Progenitor cell of endocrine pancreas (in vitro differentiated cells): ENCODE measurements at regions not wholly inside any gene's neighbourhood (a gene's known extent, or its start where the extent isn't known, plus 50 kb on each side); places are given as distances from the start of the nearest gene placed in this dataset.
"Not testable (repeated sequence)": the region's sequence is repeated elsewhere in the genome, so short reads cannot be mapped to it uniquely, and the experiment has no call there.

Experiments used
- DNase-seq: peaks from one replicate; pipeline ENCODE4 v3.0.0; 2021; ENCODE audit warnings: low spot score; ENCODE audit not compliant: unreplicated experiment
- H3K27ac Mint-ChIP-seq: 2 replicates; pipeline ENCODE4 v1.8.0; 2021; ENCODE audit warnings: mild to moderate bottlenecking, moderate library complexity, mixed read lengths
- H3K27me3 Mint-ChIP-seq: 2 replicates; pipeline ENCODE4 v1.8.0; 2021; ENCODE audit warnings: mixed read lengths
- H3K36me3 Mint-ChIP-seq: 2 replicates; pipeline ENCODE4 v1.8.0; 2022; ENCODE audit warnings: mixed read lengths; ENCODE audit not compliant: insufficient read depth
- H3K4me1 Mint-ChIP-seq: 2 replicates; pipeline ENCODE4 v1.8.0; 2021; ENCODE audit warnings: low read depth, mixed read lengths
- H3K4me3 Mint-ChIP-seq: 2 replicates; pipeline ENCODE4 v1.8.0; 2021; ENCODE audit warnings: low read depth, mild to moderate bottlenecking, moderate library complexity, mixed read lengths
- H3K9me3 Mint-ChIP-seq: 2 replicates; pipeline ENCODE4 v1.8.0; 2021; ENCODE audit warnings: low read depth, mixed read lengths
- CTCF ChIP-seq: fragments of 200-600 bp; sonication (generic); IDR thresholded peaks from one replicate; pipeline ENCODE4 v1.5.0; 2021; ENCODE audit warnings: antibody characterized with exemption, mild to moderate bottlenecking; ENCODE audit not compliant: unreplicated experiment

GRCh38 chr10:35933491-35933890, 291.4 kb upstream of the FZD8 start:
- Mint-ChIP-seq H3K9me3 (peaks cover 4% of the 10 kb centered on the region), H3K4me3 (no peak overlapping the region), H3K4me1 (peaks cover 23% of the 10 kb centered on the region), H3K27ac (no peak overlapping the region), H3K36me3 (no peaks in the 10 kb centered on the region), H3K27me3 (peaks cover 8% of the 10 kb centered on the region)
- TF ChIP-seq CTCF, result no peak
- DNase-seq, result no peak

GRCh38 chr10:35929962-35930361, 287.9 kb upstream of the FZD8 start:
- not testable (repeated sequence) for H3K9me3 Mint-ChIP-seq, H3K27me3 Mint-ChIP-seq, H3K4me3 Mint-ChIP-seq, H3K36me3 Mint-ChIP-seq, DNase-seq, H3K27ac Mint-ChIP-seq
- H3K4me1 Mint-ChIP-seq, result peaks cover 43% of the 10 kb centered on the region

- peaks cover 40% of the 10 kb centered on the region for H3K4me1 Mint-ChIP-seq
- DNase-seq, result no peak
- TF ChIP-seq CTCF, result no peak
- no peaks in the 10 kb centered on the region for H3K27me3 Mint-ChIP-seq
- peaks cover 4% of the 10 kb centered on the region for H3K9me3 Mint-ChIP-seq
- H3K4me3 Mint-ChIP-seq, result no peak overlapping the region
- no peaks in the 10 kb centered on the region for H3K36me3 Mint-ChIP-seq
- H3K27ac Mint-ChIP-seq, result no peak overlapping the region
These were observed 286.7 kb upstream of the FZD8 start for GRCh38 chr10:35928748-35929147.

GRCh38 chr10:35927990-35928488, 285.9 kb upstream of the FZD8 start:
- Mint-ChIP-seq H3K36me3 (no peaks in the 10 kb centered on the region), H3K27ac (no peak overlapping the region), H3K9me3 (peaks cover 4% of the 10 kb centered on the region), H3K4me3 (no peak overlapping the region), H3K27me3 (no peaks in the 10 kb centered on the region), H3K4me1 (peaks cover 33% of the 10 kb centered on the region)
- no peak for DNase-seq
- TF ChIP-seq CTCF, result no peak

- Mint-ChIP-seq H3K9me3 (peaks cover 4% of the 10 kb centered on the region), H3K4me3 (no peak overlapping the region), H3K27ac (no peak overlapping the region), H3K36me3 (no peaks in the 10 kb centered on the region), H3K4me1 (peaks cover 35% of the 10 kb centered on the region), H3K27me3 (no peaks in the 10 kb centered on the region)
- no peak for DNase-seq
- no peak for TF ChIP-seq CTCF
These were observed 285.2 kb upstream of the FZD8 start for GRCh38 chr10:35927341-35927740.

GRCh38 chr10:35926846-35927245, 284.8 kb upstream of the FZD8 start:
- Mint-ChIP-seq H3K27ac (no peak overlapping the region), H3K36me3 (no peaks in the 10 kb centered on the region), H3K4me3 (no peak overlapping the region), H3K27me3 (no peaks in the 10 kb centered on the region), H3K9me3 (peaks cover 4% of the 10 kb centered on the region), H3K4me1 (peaks cover 38% of the 10 kb centered on the region)
- DNase-seq, result no peak
- no peak for TF ChIP-seq CTCF
